ENCODE measurements at regions not wholly inside any gene's neighbourhood (a gene's known extent, or its start where the extent isn't known, plus 50 kb on each side); places are given as distances from the start of the nearest gene placed in this dataset.
A peak's percentile ranks its signal among the peaks of the same experiment; 100 is the strongest.

GRCh38 chr4:11232015-11232414 lies 196.7 kb downstream of the HS3ST1 start:
- Mint-ChIP-seq H3K4me1 (ENCODE audit: low read depth) (no peaks in the 10 kb centered on the region), H3K9me3 (ENCODE audit: low read depth) (peaks cover 6% of the 10 kb centered on the region), H3K27me3 (ENCODE audit: low read depth) (no peaks in the 10 kb centered on the region), H3K36me3 (ENCODE audit: low read depth) (no peaks in the 10 kb centered on the region), H3K4me3 (ENCODE audit: unreplicated experiment) (no peak overlapping the region), H3K27ac (ENCODE audit: unreplicated experiment) (no peak overlapping the region)
- TF ChIP-seq CTCF (IDR thresholded peaks at IDR 0.05): no peak
- DNase-seq (ENCODE audit: low spot score): no peak

- Mint-ChIP-seq H3K27ac (ENCODE audit: unreplicated experiment) (no peak overlapping the region), H3K4me1 (ENCODE audit: low read depth) (no peaks in the 10 kb centered on the region), H3K36me3 (ENCODE audit: low read depth) (no peaks in the 10 kb centered on the region), H3K9me3 (ENCODE audit: low read depth) (peaks cover 4% of the 10 kb centered on the region), H3K4me3 (ENCODE audit: unreplicated experiment) (no peak overlapping the region), H3K27me3 (ENCODE audit: low read depth) (no peaks in the 10 kb centered on the region)
- TF ChIP-seq CTCF (IDR thresholded peaks at IDR 0.05): no peak
- no peak for DNase-seq (ENCODE audit: low spot score)
Observed at GRCh38 chr4:11230866-11231265, 197.8 kb downstream of the HS3ST1 start.

GRCh38 chr4:11228530-11228929 lies 200.2 kb downstream of the HS3ST1 start:
- Mint-ChIP-seq H3K4me1 (ENCODE audit: low read depth) (no peaks in the 10 kb centered on the region), H3K4me3 (ENCODE audit: unreplicated experiment) (no peak overlapping the region), H3K27me3 (ENCODE audit: low read depth) (no peaks in the 10 kb centered on the region), H3K27ac (ENCODE audit: unreplicated experiment) (no peak overlapping the region), H3K9me3 (ENCODE audit: low read depth) (no peaks in the 10 kb centered on the region), H3K36me3 (ENCODE audit: low read depth) (no peaks in the 10 kb centered on the region)
- no peak for DNase-seq (ENCODE audit: low spot score)
- no peak for TF ChIP-seq CTCF (IDR thresholded peaks at IDR 0.05)

GRCh38 chr4:11223311-11223710 lies 205.4 kb downstream of the HS3ST1 start:
- no peak overlapping the region for H3K4me3 Mint-ChIP-seq (ENCODE audit: unreplicated experiment)
- no peak for DNase-seq (ENCODE audit: low spot score)
- no peaks in the 10 kb centered on the region for H3K36me3 Mint-ChIP-seq (ENCODE audit: low read depth)
- TF ChIP-seq CTCF (IDR thresholded peaks at IDR 0.05): no peak
- peaks cover 7% of the 10 kb centered on the region for H3K9me3 Mint-ChIP-seq (ENCODE audit: low read depth)
- no peaks in the 10 kb centered on the region for H3K4me1 Mint-ChIP-seq (ENCODE audit: low read depth)
- no peak overlapping the region for H3K27ac Mint-ChIP-seq (ENCODE audit: unreplicated experiment)
- no peaks in the 10 kb centered on the region for H3K27me3 Mint-ChIP-seq (ENCODE audit: low read depth)

- no peaks in the 10 kb centered on the region for H3K27me3 Mint-ChIP-seq (ENCODE audit: low read depth)
- peaks cover 7% of the 10 kb centered on the region for H3K9me3 Mint-ChIP-seq (ENCODE audit: low read depth)
- no peaks in the 10 kb centered on the region for H3K36me3 Mint-ChIP-seq (ENCODE audit: low read depth)
- no peak overlapping the region for H3K27ac Mint-ChIP-seq (ENCODE audit: unreplicated experiment)
- peak; percentile 40 for TF ChIP-seq CTCF (IDR thresholded peaks at IDR 0.05)
- H3K4me3 Mint-ChIP-seq (ENCODE audit: unreplicated experiment): no peak overlapping the region
- DNase-seq (ENCODE audit: low spot score): no peak
- H3K4me1 Mint-ChIP-seq (ENCODE audit: low read depth): no peaks in the 10 kb centered on the region
Observed at GRCh38 chr4:11218692-11219091, 210.0 kb downstream of the HS3ST1 start.

Measured in chondrocyte (in vitro differentiated cells).